ENCODE measurements at regions not wholly inside any gene's neighbourhood (a gene's known extent, or its start where the extent isn't known, plus 50 kb on each side); places are given as distances from the start of the nearest gene placed in this dataset.

DNA sequence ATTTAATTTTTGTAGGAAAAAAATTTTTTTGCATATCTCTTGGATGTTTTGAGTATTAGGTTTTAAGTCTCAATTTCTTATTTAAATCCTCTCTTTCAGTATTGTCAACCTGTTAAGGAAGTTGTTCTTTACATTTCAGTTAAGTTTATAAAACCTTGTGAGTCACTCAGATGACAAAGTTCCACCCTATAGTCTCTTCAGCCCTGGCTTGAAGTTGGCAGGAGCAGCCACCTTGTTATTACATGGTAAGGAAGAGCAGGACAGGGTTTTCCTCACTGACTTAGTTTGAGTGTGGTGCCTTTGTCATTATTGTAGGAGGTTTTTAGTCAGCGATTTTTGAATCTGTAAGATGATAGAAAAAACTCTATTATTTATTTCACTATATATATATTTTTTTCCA is 2143.9 kb downstream of the MRPL39 start:
- TF ChIP-seq EZH2 (IDR thresholded peaks at IDR 0.05; ENCODE audit: borderline replicate concordance, low read depth, low read length, severe bottlenecking): no peak
- TF ChIP-seq, protein P1, sequence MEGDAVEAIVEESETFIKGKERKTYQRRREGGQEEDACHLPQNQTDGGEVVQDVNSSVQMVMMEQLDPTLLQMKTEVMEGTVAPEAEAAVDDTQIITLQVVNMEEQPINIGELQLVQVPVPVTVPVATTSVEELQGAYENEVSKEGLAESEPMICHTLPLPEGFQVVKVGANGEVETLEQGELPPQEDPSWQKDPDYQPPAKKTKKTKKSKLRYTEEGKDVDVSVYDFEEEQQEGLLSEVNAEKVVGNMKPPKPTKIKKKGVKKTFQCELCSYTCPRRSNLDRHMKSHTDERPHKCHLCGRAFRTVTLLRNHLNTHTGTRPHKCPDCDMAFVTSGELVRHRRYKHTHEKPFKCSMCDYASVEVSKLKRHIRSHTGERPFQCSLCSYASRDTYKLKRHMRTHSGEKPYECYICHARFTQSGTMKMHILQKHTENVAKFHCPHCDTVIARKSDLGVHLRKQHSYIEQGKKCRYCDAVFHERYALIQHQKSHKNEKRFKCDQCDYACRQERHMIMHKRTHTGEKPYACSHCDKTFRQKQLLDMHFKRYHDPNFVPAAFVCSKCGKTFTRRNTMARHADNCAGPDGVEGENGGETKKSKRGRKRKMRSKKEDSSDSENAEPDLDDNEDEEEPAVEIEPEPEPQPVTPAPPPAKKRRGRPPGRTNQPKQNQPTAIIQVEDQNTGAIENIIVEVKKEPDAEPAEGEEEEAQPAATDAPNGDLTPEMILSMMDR (IDR thresholded peaks at IDR 0.05; ENCODE audit: borderline replicate concordance, extremely low read depth, low read length, poor library complexity, severe bottlenecking): no peak

All from DND-41 (cell line).